Stomach (tissue), 4 donors: ENCODE measurements at regions not wholly inside any gene's neighbourhood (a gene's known extent, or its start where the extent isn't known, plus 50 kb on each side); places are given as distances from the start of the nearest gene placed in this dataset.

ENCODE experiments used
- EP300 ChIP-seq: sonication (generic); formaldehyde crosslinking; IDR thresholded peaks from one replicate; pipeline ENCODE4 v1.6.1; 2017; ENCODE audit warnings: antibody characterized with exemption
- POLR2AphosphoS5 ChIP-seq, 3 donors: sonication (generic); formaldehyde crosslinking; IDR thresholded peaks; one replicate each; pipeline ENCODE4 v1.6.1; 2016; ENCODE audit warnings: antibody characterized with exemption in 3 of 3

DNA sequence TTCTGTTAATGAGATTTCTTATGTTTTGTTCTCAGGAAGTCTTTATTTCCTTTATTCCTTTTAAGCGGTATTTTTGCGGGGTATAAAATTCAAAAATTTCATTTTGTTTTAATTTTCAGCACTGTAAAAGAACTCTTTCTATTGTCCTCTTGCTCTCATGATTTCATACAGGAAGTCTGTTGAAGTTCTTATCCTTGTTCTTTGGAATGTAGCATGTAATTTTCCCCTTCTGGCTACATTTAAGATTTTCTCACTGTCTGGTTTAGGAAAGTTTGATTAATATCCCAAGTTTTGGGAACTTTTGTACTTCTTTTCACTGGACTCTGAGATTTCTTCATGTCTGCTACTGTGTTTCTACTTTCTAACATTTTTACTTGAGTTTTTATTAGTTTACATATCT lies 581.4 kb upstream of the GJE1 start:
- TF ChIP-seq EP300, result no peak
- no peak for TF ChIP-seq POLR2AphosphoS5 (IDR thresholded peaks at IDR 0.05)
